GM19395 (cell line): ENCODE measurements at regions not wholly inside any gene's neighbourhood (a gene's known extent, or its start where the extent isn't known, plus 50 kb on each side); places are given as distances from the start of the nearest gene placed in this dataset.
"Not testable (repeated sequence)": the region's sequence is repeated elsewhere in the genome, so short reads cannot be mapped to it uniquely, and the experiment has no call there.

Experiments
- ATAC-seq: cut with Tn5 transposase; IDR thresholded peaks from one replicate; pipeline ENCODE4 v1.9.1; 2021; ENCODE audit warnings: mild to moderate bottlenecking, moderate library complexity; ENCODE audit not compliant: unreplicated experiment

DNA sequence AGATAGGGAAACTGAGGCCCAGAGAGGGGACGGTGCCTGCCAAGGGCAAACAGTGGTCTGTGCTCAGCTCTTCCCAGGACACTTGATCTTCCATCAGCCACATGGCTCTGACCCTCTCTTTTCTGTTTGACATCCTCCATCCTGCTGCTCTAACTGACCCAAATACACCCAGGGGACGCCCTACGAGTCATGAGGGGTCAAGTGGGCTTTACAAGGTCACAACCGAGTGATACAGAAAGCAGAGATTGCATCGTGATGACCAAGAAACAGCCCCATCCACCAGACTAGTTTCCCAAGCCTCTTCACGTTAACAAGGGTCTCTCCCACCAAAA, 131.2 kb upstream of the UNC5B start:
- no peak for ATAC-seq

DNA sequence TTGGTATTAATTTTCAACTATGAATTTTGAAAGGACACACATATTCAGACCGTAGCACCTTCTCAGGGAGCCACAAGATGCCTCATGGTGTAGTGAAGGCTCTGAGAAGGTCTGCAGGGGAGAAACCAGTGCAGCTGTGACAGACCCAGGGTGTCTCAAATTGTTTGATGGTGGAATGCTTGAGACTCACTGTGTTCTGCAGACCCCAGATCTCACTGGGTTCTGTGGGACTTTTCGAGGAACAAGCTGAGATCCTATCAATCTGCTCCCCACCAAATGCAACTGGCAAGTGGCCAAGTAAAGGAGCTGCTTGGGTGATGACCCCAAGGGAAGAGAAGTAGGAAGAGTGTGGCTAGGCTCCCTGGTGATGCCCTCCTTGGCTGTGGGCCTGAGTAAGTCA, 130.5 kb upstream of the UNC5B start:
- no peak for ATAC-seq

DNA sequence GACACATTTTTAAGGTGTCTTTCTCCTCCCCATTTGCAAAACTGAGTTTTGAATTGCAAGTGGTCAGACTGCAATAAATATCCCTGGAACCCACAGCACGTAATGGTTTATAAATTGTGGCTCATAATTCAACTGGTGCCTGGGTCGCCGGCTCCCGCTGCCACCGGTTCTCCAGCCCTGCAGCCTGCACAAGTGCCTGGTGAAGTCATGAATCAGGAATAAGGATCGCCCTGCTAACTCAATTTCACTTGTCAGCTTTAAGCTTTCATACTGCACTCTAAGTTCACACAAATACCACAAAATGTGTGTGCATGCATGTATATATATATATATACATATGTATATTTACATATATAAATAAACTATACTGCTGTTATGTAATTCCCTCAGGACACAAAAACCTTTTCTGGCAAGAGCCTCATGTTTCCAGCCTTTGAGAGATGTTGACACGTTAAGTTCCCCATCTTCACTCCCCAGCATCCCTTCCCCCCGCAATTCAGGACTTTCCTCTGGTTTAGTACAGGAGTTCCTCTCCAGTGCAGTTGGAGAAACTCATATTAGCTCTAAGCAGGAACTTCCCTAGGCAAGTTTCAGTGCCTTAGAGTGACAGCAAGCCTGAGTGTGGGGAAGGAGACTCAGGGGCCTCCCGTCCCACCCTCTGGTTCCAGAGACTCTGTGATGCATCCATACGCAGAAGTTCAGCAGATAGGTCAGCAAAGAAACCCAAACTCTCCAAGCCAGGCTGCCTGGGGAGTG, 129.2 kb upstream of the UNC5B start:
- no peak for ATAC-seq

DNA sequence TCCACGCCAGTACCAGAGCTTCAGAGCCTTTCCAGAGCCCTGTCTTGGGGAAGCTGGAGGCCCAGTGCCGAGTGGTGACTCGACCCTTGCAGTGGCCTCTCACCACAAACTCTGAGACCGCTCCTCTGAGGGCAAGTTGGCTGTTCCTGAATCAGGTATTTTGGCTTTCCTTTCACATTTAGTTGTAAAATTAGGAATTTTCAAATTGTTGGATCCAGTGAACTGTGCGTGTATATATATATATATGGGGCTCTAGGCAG, 128.7 kb upstream of the UNC5B start:
- no peak for ATAC-seq

DNA sequence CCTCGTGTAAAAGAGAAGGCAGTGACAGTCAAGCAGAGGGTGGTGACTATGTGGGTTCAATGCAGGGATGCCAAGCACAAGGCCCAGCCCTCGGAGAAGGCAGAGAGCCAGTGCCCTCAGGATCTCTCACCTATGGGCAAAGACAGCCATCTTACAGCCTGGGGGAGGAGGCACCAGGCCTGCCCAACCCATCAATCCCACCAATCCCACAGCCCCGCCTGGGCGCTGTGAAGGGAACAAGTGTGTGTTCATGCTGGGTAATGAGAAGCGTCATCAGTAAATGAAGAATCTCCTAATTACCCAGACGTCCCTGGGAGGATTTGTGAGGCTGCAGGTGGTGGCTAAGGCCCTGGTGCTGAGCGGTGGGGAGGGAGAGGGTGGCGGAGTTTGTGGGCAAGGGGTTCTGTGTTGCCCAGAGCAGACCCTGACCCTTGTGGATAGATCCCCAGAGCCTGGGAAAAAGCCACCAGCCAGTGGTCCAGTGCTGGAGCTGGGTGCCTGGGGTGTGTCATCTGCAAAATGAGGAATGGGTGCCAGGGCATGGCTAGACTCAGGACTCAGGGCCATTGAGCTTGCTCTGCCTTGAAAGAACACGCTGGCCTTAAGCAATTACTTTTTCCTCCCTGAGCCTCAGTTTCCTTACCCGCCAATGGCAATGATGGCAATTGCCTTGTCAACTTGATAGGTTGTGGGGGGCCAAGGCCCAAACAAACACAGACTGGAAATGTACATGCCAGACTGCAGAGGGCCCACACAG, 128.1 kb upstream of the UNC5B start:
- no peak for ATAC-seq

DNA sequence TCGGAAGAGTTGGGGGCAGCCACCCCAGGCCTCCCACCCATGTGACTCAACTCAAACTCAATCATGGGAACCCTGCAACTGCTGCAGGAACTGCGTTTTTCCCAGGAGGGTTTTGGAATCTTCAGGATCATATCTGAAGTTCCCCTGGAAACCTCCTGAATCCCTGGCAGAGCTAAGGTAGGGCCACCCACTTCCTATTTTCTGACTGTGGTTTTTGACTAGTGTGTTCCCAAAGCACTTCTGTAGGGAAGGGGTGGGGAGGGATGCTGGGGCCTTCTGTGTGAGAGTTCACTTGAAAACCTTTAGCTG, 127.6 kb upstream of the UNC5B start:
- ATAC-seq, result no peak

DNA sequence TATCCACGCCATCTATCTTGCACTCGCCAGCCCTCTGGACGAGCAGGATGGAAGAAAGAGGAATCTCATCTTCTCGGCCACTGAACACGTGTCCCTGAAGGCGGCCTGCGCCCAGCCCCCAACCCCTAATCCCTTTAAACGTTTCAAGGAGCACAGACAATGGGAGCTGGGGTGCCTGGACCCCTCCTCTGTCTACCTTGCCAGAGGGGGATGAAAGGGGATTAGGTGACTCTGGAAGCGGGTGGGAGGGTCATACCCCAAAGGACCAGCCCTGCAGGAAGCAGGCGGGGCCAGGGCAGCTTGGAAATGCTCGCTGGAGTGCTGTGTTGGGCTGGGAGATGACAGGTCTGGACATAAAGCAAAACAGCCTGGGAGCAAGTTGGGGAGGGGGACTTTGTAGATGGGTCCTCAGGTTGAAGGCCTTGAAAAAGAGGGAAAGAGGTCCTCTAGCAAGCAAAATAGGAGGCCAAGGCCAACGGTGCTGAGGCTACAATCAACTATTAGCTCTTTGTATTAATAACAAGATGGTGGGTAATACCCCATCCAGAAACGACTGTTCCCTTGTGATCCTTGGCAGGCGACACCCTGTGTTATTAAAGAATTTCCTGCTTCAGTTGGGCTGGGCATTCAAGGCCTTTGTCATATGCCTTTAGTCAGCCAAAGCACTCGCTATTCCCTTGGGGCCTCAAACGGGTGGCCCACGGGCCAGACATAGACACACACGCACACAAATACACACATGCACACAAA, 126.5 kb upstream of the UNC5B start:
- ATAC-seq, result no peak

DNA sequence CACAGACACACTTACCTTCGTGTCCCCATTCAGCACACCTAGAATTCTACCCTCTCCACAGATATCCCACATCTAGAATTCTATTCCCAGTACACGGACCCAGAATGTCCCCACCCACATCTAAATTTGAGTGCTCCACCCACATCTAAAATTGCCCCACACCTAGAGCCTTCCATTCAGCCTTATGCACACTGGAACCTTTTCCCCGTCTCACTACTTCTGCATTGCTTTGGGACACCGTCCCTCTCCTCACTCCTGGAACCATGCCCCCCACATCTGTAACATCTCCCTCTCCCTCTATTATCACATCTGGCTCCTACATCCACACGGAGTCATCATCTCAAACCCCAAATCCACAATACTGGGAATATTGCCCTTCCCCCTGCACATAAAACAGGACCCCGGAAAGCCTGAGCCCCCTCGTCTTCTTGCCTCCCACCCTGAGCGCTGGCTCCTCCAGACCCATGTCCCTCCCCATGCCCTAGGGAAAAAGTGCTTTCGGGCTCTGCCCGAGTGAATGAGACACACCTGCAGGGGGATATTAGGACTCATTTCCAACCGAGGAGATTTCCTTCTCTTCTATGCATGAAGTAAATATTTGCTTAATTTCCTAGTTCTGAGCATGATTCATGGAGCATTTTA, 125.8 kb upstream of the UNC5B start:
- no peak for ATAC-seq

DNA sequence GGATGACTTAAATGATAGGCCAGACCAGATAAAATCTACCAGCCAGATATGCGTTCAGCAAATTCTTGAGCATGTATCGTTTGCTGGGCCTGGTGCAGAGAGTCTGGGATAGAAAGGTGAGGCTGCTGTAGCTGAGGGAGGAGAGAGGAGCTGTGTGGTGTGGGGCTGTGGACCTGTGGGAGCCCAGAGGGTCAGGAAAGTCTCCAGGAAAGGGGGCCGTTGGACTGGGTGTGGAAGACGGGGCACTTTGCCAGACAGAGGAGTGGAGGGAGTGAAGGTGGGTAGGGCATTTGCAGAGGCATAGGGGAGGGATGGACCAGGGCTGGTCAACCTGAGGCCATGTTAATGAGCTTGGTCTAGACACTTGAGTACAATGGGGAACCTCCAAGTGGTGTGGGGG, 124.7 kb upstream of the UNC5B start:
- ATAC-seq, result no peak

DNA sequence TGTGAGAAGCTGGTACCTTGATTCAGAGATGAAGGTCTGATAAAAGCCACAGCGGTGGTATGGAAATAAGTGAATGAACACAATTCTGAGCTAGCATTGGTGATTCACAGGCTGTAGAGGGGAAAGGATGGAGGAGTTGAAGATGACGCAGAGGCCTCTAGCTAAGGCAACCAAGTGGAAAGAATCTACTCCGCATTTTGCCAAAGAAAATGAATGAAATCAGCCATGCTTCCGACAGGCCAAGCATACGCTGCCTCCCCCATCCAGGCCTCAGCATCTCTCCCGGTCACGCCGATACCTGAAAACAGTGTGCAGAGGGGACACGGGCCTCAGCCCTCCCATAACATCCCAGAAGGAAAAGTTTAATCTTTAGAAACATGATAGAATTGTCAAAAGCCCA, 124.3 kb upstream of the UNC5B start:
- ATAC-seq, result no peak

DNA sequence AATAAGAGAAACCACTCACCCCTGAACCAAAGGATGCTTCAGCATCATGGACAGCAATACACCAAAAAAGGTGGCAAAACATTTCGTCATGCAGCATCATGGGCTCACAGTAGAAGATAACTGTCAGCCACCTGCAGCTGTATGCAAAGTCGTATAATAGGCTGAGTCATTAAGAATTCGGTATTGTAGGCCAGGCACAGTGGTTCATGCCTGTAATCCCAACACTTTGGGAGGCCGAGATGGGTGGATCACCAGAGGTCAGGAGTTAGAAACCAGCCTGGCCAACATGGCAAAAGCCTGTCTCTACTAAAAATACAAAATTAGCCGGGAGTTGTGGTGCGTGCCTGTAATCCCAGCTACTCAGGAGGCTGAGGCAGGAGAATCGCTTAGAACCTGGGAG, 123.8 kb upstream of the UNC5B start:
- ATAC-seq, result not testable (repeated sequence)

DNA sequence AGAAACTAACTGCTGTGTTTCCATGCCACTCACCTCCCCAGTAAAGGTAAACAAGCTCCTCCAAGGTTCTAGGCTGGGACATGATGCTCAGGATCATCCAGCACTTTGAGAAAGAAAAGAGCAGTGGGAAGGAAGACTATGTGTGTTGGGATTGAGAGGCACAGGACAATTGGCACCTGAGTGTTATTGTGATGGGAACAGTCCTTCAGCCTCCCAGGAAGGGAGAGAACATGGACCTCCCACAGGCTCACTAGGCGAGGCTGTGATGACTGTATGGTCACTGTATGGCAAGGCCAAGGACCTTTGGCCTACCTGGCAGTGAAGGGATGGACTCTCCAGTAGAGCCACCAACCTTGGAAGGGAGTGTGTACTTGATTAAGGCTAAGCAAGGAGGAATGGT, 123.2 kb upstream of the UNC5B start:
- no peak for ATAC-seq

DNA sequence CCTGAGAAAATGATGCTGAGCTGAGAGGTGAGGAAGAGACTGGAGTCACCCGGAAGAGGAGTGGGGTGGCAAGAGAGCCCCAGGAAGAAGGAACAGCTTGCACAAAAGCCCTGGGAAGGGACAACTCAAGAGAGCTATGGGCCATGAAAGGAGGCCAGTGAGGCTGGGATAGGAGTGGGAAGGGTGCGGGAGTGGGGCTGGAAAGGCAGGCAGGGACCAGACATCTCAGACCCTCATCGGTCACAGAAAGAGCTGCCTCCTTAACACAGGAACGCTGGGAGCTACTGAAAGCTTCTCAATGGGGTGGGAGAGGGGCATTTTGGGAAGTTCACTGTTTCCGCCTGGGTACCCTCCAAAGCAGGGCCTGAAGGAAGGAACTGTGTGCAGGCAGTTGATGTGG, 122.0 kb upstream of the UNC5B start:
- no peak for ATAC-seq

DNA sequence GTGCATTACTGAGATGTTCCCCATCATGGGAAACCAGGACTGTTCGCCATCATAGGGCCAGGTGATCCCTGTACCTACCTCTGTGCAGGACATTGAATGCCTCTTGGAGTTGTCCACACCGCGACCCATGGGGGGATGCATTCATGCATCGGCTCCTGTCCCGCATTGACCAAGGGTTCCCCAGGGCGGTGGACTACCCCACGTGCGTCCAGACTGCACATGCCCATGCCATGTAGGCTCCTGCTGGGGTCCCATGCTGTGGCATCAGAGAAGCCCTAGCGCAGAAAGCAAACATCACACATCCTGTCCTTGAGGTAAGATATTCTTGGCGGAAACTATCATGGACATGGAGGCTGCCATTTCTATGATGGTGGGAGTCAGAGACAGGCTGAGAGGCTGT, 121.6 kb upstream of the UNC5B start:
- ATAC-seq, result no peak

DNA sequence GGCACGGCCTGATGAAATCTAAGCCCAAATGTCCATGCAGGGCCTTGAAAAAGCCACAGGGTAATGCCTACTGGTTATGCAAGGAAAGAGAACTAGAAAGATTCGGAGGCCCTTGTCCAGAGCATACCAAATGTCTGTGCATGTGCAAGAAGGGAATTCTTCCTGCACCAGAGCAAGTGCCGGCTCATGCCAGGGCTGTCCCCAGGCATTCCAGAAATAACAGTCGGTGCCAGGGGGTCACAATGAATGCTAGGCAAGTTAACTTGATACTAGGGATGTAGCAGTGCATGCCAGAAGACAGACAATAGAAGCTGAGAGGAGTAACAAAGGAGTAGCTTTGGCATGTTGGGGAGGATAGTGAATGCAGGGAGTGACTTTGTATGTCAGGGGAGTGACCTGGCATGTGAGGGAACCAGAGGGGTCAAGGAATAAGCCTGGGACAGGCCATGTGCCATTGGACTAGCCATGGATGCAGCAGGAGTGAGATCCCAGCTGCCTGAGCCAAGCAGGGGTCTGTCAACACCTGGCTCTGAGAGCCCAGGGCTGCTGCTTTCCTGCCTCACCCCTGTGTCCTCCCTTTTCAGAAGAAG, 119.5 kb upstream of the UNC5B start:
- ATAC-seq, result no peak

DNA sequence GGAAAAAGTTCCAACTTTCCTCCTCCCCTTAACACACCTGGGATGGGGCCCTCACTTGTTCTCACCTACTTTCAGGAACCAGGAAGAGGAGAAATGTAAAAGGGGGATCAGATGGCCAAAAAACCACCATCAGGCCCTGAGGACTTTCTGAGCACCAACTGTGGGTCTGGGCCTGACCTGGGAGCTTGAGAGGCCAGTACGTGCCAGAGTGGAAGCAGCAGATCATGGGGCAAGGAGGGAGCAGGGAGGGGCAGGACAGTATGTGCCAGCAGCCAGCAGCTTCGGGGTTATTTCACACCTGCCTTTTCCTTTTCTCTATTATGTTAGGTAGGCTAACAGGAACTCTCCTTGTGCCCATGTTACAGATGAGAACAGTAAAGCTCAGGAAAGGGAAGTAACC, 118.8 kb upstream of the UNC5B start:
- ATAC-seq, result no peak

DNA sequence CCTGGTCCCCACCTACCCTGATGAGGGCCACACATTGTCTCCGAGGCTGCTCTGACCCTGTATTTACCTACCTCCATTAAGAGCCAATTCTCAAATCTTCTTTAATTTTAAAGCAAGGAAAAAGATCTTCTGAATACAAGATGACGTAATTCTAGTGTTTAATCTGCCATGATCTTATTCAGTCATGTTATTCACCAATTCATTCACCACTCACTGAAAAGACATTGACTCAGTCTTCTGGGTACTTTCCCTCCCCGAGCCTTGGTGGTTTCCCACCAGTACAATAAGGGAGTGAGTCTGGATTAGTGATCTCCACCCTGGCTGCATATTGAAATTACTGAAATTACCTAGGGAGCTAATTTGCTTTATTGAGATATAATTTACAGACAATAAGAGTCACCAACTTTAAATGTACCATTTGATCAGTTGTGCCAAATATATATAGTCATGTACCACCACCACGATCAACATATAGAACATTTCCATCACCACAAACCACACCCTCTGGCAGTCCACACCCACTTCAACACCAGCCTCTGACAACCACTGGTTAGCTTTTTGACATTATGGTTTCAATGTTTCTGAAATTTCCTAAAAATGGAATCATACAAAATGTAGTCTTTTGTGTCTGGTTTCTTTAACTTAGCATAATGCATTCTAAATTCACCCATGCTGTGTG, 117.5 kb upstream of the UNC5B start:
- ATAC-seq, result no peak

DNA sequence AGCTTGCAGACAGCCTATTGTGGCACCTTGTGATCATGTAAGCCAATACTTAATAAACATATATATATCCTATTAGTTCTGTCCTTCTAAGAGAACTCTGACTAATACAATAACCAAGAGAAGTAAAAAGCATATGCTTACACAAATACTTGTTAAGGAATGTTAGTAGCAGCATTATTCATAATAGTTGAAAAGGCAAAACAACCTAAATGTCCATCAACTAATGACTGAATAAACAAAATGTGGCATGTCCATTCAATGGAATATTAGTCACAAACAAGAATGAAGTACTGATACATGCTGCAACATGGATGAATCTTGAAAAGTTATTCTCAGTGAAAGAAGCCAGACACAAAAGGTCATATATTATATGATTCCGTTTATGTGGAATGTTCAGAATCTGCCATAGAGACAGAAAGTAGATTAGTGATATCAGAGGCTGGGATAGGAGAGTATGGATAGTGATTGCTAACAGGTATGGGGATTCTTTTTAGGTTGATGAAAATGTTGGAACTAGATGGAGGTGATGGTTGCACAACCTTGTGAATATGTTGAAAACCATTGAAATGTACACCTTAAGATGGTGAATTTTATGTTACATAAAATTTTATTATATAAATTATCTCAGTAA, 112.5 kb upstream of the UNC5B start:
- no peak for ATAC-seq

DNA sequence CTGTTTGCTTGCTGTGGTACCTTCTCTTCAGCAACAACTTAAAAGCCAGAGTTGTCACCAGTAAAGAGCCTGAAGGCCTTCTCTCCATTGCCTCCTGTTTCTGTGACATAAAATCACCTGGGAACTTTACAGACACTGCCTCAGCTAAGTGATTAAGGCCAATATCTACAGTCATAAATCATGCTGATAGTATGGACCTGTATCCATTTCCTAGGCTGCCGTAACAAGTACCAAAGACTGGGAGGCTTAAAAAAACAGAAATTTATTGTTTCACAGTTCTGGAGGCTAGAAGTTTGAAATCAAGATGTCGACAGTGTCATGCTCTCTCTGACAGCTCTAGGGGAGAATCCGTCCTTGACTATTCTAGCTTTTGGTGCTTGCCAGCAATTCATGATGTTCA, 108.4 kb upstream of the UNC5B start:
- ATAC-seq, result no peak

DNA sequence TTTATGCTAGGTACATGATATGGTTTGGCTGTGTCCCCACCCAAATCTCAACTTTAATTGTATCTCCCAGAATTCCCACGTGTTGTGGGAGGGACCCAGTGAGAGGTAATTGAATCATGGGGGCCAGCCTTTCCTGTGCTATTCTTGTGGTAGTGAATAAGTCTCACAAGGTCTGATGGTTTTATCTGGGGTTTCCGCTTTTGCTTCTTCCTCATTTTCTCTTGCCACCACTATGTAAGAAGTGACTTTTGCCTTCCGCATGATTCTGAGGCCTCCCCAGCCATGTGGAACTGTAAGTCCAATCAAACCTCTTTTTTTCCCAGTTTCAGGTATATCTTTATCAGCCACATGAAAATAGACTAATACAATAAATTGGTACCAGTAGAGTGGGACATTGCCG, 106.2 kb upstream of the UNC5B start:
- not testable (repeated sequence) for ATAC-seq

DNA sequence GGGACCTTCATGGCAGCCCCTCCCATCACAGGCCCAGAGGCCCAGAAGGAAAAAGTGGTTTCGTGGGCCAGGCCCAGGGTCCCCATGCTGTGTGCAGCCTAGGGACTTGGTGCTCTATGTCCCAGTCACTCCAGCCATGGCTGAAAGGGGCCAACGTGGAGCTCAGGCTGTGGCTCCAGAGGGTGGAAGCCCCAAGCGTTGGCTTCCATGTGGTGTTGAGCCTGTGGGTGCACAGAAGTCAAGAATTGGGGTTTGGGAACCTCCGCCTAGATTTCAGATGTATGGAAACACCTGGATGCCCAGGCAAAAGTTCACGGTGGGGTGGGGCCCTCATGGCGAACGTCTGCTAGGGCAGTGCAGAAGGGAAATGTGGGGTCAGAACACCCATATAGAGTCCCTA, 105.3 kb upstream of the UNC5B start:
- not testable (repeated sequence) for ATAC-seq
